Psoas muscle (tissue), 7 donors: ENCODE measurements at regions not wholly inside any gene's neighbourhood (a gene's known extent, or its start where the extent isn't known, plus 50 kb on each side); places are given as distances from the start of the nearest gene placed in this dataset.

Experiments
- ATAC-seq, 4 donors: fragments of 200-7000 bp; cut with Tn5 transposase; one replicate each; pipeline ENCODE4 v1.9.1; 2020; ENCODE audit warnings: moderate library complexity in 3 of 4, mild to moderate bottlenecking in 2 of 4
- DNase-seq, 2 donors: peaks; one replicate each; pipeline ENCODE4 v3.0.0-alpha.2; 2020
- H3K27ac ChIP-seq: fragments of 200-600 bp; one replicate; pipeline ENCODE4 v1.8.0; 2022
- H3K27me3 ChIP-seq, 3 donors: fragments of 200-600 bp in 1 of 3; one replicate each; pipeline versions ENCODE4 v1.6.1 to v1.8.0; 2013 to 2022; ENCODE audit warnings: low read length in 2 of 3, mild to moderate bottlenecking in 2 of 3, moderate library complexity in 1 of 3; ENCODE audit not compliant: insufficient read depth in 3 of 3
- H3K36me3 ChIP-seq, 2 donors: fragments of 200-600 bp in 1 of 2; one replicate each; pipeline versions ENCODE4 v1.6.1 to v1.8.0; 2013 to 2022; ENCODE audit warnings: low read depth in 1 of 2, mild to moderate bottlenecking in 1 of 2, moderate library complexity in 1 of 2; ENCODE audit not compliant: insufficient read depth in 1 of 2
- H3K4me1 ChIP-seq: fragments of 200-600 bp; one replicate; pipeline ENCODE4 v1.8.0; 2022
- H3K4me3 ChIP-seq: fragments of 200-600 bp; one replicate; pipeline ENCODE4 v1.8.0; 2022; ENCODE audit warnings: mild to moderate bottlenecking
- H3K9me3 ChIP-seq: fragments of 200-600 bp; one replicate; pipeline ENCODE4 v1.8.0; 2022
- WGBS, 3 donors: extraction: QIAGEN DNeasy Blood & Tissue Kit; methylation state at CpG; one replicate each; pipeline versions ENCODE4 v1.1.6 to v1.1.7; 2013; 5-methylcytosine and 5-hydroxymethylcytosine counted together
- intact Hi-C, 2 donors: fragments of 100-400 bp; cut with DNase I; formaldehyde crosslinking; loops; one replicate each; pipeline versions ENCODE4 v1.11.0 to v1.14.2; 2022
- TF ChIP-seq, protein P1 (sequence below): fragments of 200-600 bp; IDR thresholded peaks from one replicate; pipeline ENCODE4 v1.8.0; 2022; ENCODE audit warnings: antibody characterized with exemption
- donor health status: healthy with polysubstance abuse.
- donor health status: DM: no; HTN: no; CAD: no; lungs with moderate emphysema.
- donor health status: Bipolar disorder and iron deficiency.
- donor health status: healthy.
- donor health status: DM: yes; HTN: yes; CAD: no.
- donor health status: DM: no; HTN: no; CAD: no.
- donor health status: DM: yes; HTN: yes; CAD: no.

DNA sequence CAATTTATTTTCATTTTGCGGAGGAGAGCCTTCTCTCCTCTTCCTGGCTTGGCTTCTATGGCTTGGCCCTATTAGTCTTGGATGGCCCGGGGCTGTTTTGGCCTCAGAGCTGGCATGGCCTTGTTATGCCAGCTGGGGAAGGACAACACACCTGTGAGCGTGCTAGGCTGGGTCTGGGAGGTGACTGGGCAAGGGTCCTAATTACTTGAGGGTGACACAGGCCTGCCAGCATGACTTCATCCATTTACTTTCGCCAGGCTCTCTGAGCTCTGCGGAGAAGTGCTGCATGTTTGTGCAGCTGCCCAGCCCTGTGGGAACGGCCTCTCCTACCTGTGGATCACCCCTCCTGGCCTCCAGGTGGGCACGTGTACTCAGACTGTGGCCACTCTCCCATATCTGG, 153.6 kb downstream of the SNX19 start:
- ATAC-seq, result no peak

DNA sequence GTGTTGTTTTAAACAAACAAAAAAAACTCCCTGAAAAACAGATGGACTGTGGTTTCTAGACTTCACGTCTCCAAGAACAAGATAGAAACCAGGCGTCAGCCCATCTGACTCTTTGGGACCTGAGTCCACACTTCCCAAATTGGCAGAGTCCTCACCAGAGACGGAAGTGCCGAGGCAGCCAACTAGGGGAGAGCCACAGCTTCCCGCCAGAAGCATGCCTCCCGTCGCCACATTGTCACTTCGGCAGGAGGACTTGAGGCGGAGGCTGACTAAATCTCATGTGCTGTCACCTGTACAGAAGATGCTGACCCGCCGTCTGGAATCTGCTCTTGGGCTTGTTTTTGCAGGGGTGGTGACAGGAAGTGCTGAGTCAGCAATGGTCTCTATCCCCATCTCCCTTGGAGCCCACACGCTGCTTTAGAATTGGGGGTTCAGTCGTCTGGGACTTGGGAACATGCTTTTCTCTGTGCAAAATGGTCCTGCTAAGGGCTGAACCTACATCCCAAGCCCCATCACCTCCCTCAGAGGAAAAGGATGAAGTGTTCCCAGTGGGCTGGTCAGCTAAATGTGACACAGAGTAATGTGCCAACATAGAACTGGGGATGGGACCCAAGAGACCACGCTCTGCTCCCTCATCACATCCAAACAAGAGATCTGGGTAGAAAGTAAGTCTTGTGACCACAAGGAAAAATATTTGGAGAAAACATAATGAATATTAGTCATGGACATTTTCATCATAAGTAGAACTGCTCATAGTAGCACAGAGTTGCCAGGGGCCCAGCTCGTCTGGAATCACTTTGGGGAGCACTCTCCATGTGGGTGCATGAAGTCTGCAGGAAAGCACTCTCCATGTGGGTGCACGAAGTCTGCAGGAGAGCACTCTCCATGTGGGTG, 152.9 kb downstream of the SNX19 start:
- DNase-seq (no peak), ATAC-seq (no peak)
- no peaks in the 10 kb centered on the region for H3K4me1 ChIP-seq
- no peak overlapping the region for H3K4me3 ChIP-seq
- WGBS, 3 donors, result 79 to 88% (median 82%) methylated on average over 16 of the region's 16 CpGs
- H3K27me3 ChIP-seq, result no peaks in the 10 kb centered on the region
- H3K36me3 ChIP-seq, result no peaks in the 10 kb centered on the region
- TF ChIP-seq, protein P1, sequence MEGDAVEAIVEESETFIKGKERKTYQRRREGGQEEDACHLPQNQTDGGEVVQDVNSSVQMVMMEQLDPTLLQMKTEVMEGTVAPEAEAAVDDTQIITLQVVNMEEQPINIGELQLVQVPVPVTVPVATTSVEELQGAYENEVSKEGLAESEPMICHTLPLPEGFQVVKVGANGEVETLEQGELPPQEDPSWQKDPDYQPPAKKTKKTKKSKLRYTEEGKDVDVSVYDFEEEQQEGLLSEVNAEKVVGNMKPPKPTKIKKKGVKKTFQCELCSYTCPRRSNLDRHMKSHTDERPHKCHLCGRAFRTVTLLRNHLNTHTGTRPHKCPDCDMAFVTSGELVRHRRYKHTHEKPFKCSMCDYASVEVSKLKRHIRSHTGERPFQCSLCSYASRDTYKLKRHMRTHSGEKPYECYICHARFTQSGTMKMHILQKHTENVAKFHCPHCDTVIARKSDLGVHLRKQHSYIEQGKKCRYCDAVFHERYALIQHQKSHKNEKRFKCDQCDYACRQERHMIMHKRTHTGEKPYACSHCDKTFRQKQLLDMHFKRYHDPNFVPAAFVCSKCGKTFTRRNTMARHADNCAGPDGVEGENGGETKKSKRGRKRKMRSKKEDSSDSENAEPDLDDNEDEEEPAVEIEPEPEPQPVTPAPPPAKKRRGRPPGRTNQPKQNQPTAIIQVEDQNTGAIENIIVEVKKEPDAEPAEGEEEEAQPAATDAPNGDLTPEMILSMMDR, result no peak
- no peak overlapping the region for H3K27ac ChIP-seq
- H3K9me3 ChIP-seq, result no peaks in the 10 kb centered on the region
- intact Hi-C loops, result no loop called here

More for the DNA sequence above, 153.6 kb downstream of the SNX19 start:
- Histone ChIP-seq H3K9me3 (no peaks in the 10 kb centered on the region), H3K27ac (no peak overlapping the region), H3K27me3 (no peaks in the 10 kb centered on the region), H3K4me3 (no peak overlapping the region), H3K36me3 (no peaks in the 10 kb centered on the region), H3K4me1 (no peaks in the 10 kb centered on the region)
- TF ChIP-seq, protein P1, result no peak
- DNase-seq, result no peak
- intact Hi-C loops, result no loop called here
- WGBS, 3 donors, result 58 to 78% (median 62%) methylated on average over 7 of the region's 7 CpGs

DNA sequence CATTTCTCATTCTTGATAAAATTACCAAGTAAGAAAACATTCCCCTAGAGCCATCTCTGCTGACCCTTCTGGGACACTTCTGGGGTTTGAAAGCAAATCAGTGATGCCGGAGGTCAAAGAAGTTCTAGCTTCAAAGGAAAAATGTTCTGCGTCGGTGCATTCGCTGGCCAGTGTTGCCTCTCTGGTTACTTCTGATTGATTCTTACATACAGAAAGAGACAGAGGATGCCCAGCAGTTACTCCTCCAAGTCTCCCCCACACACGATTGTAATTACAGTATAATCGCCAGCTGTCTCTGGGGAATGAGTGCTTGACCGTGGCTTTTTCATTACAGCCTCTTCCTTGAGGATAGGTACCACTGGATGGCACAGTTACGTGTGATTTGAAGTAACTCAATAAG, 150.9 kb downstream of the SNX19 start:
- WGBS, 3 donors, result 80 to 88% (median 86%) methylated on average over 8 of the region's 8 CpGs
- Histone ChIP-seq H3K27ac (no peak overlapping the region), H3K9me3 (no peaks in the 10 kb centered on the region), H3K4me3 (no peak overlapping the region), H3K27me3 (no peaks in the 10 kb centered on the region), H3K4me1 (no peaks in the 10 kb centered on the region), H3K36me3 (no peaks in the 10 kb centered on the region)
- ATAC-seq (no peak), DNase-seq (no peak)
- TF ChIP-seq, protein P1, result no peak
- intact Hi-C loops, result no loop called here

DNA sequence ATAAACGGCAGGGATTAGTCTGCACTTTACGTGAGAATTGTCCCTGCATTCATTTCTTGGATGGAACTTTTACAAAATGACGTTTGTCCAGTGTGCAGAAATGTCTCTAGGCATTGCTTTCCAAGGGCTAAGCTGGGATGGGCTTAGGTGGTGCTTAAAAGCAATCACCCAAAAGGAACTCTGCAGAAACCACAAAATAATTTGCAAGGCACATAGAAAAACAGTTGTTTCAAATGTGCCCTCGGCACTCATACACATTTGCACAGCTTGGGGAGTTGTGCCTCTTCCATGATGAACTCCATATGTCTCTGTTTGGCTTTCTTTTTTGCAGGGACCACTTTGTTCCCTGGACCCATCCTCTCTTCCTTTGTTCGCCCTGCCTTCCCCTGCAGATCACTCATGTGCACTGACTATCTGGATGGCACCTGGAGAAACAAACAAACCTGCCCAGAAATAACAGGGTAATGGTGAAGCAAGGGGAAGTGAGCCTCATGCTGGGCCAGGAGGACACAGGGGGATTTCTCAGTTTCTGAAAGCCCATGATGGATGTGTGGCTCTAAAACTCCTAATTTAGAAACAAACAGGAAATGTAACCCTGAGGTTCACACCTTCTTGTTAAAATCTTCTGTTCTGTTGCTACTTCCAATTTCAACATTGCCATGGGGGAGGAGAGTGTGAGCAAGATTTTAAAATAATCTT, 150.2 kb downstream of the SNX19 start:
- WGBS, 3 donors, result 70 to 72% (median 70%) methylated on average over 5 of the region's 5 CpGs
- Histone ChIP-seq H3K36me3 (no peaks in the 10 kb centered on the region), H3K4me3 (no peak overlapping the region), H3K4me1 (no peaks in the 10 kb centered on the region), H3K9me3 (no peaks in the 10 kb centered on the region), H3K27me3 (no peaks in the 10 kb centered on the region), H3K27ac (no peak overlapping the region)
- ATAC-seq (no peak), DNase-seq (no peak)
- TF ChIP-seq, protein P1, result no peak
- intact Hi-C loops, result no loop called here
